Inflammatory macrophage treated with lipopolysaccharide for 4 hours (primary cell): ENCODE measurements at regions not wholly inside any gene's neighbourhood (a gene's known extent, or its start where the extent isn't known, plus 50 kb on each side); places are given as distances from the start of the nearest gene placed in this dataset.
"Not testable (repeated sequence)": the region's sequence is repeated elsewhere in the genome, so short reads cannot be mapped to it uniquely, and the experiment has no call there.

Experiments used
- DNase-seq: peaks from one replicate; pipeline ENCODE4 v3.0.0-alpha.2; 2020

DNA sequence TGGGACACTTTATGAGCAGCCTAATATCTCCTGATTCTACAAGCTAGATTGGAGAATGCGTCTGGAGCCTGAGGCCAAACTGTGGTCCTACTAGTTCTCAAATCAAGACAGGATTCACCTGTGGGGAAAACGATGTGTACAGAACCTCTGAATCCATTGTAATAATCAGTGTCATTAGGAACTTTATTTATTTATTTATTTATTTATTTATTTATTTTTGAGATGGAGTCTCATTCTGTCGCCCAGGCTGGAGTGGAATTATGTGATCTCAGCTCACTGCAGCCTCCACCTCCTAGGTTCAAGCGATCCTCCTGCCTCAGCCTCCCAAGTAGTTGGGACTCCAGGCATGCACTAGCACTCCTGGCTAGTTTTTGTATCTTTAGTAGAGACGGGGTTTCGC is 52.6 kb upstream of the KIF26B start:
- not testable (repeated sequence) for DNase-seq

GRCh38 chr1:245099401-245099800 is 55.4 kb upstream of the KIF26B start:
- no peak for DNase-seq

- DNase-seq, result no peak
These were observed 55.9 kb upstream of the KIF26B start for GRCh38 chr1:245098924-245099323.

GRCh38 chr1:245096311-245097066 is 58.3 kb upstream of the KIF26B start:
- no peak for DNase-seq

DNA sequence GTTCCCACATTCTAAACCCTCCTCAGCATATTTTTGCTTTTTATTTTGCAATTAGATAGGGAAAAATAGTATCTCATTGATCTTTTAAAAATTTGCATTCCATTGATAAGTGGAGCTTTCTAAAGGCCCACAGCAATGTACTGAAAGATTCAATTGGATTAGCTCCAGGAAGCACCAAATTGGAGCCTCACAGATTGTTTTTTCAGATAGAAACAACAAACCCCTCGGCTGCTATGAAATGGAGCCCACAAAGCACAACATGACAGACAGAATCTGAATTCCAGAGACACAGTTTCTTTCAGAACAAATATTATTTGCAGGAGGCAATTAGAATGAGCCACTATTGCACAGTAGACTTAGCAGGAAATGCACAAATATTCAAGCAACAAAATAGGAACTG is 58.9 kb upstream of the KIF26B start:
- no peak for DNase-seq

GRCh38 chr1:245094954-245095353 is 59.8 kb upstream of the KIF26B start:
- no peak for DNase-seq

DNA sequence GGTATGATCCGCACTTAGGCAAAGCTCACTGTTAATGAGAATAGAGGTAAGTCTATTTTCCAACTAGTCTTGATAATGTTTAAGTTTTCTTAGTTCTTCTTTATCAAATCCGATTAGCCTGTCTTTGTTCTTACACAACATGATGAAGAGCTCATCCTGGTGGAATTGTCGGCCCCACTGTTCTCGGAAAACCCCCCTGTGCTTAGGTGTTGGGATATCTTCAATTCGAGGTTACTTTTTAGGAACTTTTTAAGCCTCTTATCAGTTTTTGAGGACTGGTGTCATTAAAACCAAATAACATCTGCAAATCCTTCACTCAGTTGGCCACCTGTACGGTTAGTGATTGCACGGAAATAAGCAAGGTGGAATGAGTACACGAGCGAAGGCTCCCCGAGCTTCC is 60.7 kb upstream of the KIF26B start:
- DNase-seq, result no peak

DNA sequence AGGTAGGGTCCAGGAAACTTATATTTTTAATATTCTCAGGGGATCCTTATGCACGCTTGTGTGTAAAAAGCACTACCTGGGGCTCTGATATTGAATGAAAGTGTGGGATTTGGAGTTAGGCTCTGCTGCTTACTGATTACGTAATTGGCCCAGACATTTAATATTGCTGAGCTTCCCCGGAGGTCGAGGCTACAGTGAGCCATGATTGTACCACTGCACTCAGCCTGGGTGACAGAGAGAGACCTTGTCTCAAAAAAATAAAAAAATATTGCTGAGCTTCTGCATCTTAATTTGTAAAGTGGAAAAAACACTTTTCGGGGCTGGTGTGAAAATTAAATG is 62.2 kb upstream of the KIF26B start:
- no peak for DNase-seq

- peak; percentile 0 for DNase-seq
These were observed 62.8 kb upstream of the KIF26B start for GRCh38 chr1:245091818-245092637.

DNA sequence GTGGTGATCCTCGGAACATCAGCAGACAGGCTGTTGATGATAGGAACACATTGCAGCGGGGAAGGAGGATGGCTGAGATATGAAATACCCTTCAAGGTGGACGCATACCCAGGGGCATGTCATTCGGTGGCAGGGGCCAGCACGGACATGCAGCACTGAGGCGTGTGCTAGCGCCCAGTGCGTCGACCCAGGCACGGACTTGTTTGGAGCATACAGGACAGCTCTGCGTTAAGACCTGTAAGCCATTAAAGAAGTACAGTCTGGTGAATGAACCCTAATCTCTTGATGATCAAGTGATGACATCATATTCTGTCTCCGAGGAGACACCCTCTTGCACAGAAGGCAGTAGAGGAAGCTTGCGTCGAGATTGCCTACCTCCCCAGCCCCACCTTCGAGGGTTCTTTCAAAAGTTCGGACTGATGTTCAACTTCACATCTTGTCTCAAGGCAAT is 63.6 kb upstream of the KIF26B start:
- no peak for DNase-seq

DNA sequence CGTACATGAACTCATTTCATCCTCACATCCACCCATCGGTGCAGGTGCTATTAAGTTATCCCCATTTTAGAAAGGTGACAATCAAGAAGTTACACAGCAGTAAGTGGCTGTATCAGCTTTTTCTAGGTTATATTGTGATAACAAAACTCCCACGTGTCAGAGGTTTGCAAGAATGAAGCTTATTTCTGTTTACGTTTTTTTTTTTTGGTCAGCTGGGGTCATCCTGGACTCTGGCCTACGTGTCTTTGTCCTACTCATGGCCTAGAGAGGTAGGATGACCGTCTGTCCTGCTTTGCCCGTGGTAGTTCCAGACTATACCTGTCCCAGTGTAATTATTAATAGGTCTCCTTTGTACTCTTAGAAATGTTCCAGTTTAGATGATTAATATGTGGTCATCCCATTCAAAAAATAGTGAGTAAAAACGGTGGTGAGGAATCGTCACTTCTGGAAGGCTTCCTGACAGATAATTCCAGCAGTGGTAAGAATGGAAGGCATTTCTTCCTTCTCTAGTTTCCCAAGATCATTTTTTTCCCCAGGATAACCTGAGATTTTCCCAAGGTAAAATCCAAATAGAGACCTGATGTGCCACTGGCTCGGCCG is 64.2 kb upstream of the KIF26B start:
- DNase-seq, result no peak

DNA sequence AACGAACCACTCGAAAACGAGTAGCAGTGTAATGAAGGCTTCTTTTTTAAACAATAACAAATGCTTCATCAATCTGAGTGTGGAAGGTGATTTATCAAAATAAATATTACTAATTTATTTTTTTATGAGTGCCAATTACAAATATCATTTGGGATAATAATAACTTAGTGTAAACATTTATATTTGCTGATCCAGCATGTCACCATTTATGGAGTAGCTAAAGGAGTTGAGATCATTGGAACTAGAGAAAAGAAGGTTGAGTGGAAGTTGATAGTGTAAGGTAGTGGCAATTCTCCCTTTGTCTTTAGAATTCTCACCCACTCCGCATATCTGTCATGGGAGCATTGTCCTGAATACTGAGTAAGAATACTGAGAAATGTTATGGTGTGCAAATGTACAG is 67.1 kb upstream of the KIF26B start:
- no peak for DNase-seq

- no peak for DNase-seq
These were observed 68.3 kb upstream of the KIF26B start for GRCh38 chr1:245086389-245086969.

GRCh38 chr1:245085508-245086095 is 69.2 kb upstream of the KIF26B start:
- no peak for DNase-seq

GRCh38 chr1:245084551-245084950 is 70.2 kb upstream of the KIF26B start:
- no peak for DNase-seq

GRCh38 chr1:245079021-245079609 is 75.7 kb upstream of the KIF26B start:
- peak; percentile 30 for DNase-seq

DNA sequence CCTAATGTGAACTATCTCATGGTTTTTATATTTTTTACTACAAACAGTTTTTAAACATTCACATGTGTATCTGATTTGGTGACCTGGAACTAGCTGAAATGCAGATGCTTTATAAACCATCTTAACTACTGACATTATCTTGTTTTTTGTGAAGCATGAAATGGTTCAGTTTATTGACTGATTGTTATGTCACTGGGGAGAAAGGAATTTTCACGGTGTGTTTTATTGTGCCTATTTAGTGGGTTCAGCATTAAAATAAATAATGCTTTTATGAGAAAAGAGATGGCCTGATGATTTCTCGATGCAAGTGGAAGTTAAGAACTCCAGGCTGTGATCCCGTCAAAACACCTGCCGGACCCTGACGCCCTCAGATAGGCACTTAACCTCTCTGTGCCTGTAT is 79.9 kb upstream of the KIF26B start:
- no peak for DNase-seq

DNA sequence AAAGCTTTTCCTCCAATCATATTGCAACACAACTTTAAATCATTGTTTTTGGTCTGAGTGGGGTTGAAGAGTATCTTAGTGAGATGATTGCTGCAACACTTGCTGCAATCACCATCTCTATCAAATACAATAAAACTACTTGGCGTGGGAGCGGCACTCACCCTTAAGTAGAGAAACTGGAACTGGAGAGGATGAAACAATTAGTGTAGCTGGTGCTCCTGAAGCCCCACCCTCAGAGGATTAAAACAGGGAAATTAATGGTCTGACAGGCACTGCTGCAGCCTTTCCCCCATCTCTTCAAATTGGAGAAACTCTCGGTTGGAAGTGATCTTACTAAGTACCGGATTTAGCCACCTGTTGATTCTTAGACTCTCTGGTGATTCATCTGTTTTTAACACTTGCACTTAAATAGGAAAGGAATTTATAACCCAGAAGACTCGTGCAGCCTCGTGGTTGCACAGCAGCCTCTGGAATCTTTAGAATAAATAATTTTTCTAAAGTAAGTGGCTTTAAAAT is 80.5 kb upstream of the KIF26B start:
- DNase-seq, result peak; percentile 22

GRCh38 chr1:245070836-245071615 is 83.8 kb upstream of the KIF26B start:
- no peak for DNase-seq

GRCh38 chr1:245067257-245067656 is 87.5 kb upstream of the KIF26B start:
- no peak for DNase-seq

DNA sequence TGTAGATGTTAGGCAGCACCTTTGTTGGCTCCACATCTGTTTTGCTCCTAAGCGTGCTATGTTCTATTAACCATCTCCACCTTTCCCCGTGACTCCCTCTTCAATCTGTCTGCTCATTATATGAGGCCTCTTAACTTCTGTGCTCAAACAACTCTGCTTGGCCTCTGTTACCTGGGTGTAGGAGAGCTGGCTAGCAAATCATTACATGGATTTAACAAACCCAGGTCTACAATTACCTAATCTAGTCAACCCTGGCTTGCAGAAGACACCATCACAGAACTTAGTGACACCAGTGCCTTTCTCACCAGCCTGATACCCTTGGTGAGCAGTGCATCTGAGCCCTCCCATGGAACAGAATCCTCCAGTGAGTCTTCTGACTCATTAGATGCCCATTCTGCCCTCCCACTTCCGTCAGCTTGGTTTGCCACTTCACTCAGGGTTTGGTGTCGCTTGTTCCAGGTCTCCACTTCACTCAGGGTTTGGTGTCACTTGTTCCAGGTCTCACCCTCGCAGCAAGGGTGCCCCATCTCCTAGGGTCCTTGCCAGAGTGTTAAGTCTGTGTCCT is 92.0 kb upstream of the KIF26B start:
- DNase-seq, result no peak
